ENCODE measurements at regions not wholly inside any gene's neighbourhood (a gene's known extent, or its start where the extent isn't known, plus 50 kb on each side); places are given as distances from the start of the nearest gene placed in this dataset.

GRCh38 chr4:36753048-36753447 is 471.6 kb downstream of the DTHD1 start:
- TF ChIP-seq CTCF (IDR thresholded peaks at IDR 0.05) = no peak
- TF ChIP-seq POLR2AphosphoS5 (IDR thresholded peaks at IDR 0.05) = no peak
- no peak for TF ChIP-seq EP300 (IDR thresholded peaks at IDR 0.05)
- TF ChIP-seq POLR2A (IDR thresholded peaks at IDR 0.05) = no peak

All from stomach (tissue), 4 donors.